ENCODE measurements at regions not wholly inside any gene's neighbourhood (a gene's known extent, or its start where the extent isn't known, plus 50 kb on each side); places are given as distances from the start of the nearest gene placed in this dataset.

DNA sequence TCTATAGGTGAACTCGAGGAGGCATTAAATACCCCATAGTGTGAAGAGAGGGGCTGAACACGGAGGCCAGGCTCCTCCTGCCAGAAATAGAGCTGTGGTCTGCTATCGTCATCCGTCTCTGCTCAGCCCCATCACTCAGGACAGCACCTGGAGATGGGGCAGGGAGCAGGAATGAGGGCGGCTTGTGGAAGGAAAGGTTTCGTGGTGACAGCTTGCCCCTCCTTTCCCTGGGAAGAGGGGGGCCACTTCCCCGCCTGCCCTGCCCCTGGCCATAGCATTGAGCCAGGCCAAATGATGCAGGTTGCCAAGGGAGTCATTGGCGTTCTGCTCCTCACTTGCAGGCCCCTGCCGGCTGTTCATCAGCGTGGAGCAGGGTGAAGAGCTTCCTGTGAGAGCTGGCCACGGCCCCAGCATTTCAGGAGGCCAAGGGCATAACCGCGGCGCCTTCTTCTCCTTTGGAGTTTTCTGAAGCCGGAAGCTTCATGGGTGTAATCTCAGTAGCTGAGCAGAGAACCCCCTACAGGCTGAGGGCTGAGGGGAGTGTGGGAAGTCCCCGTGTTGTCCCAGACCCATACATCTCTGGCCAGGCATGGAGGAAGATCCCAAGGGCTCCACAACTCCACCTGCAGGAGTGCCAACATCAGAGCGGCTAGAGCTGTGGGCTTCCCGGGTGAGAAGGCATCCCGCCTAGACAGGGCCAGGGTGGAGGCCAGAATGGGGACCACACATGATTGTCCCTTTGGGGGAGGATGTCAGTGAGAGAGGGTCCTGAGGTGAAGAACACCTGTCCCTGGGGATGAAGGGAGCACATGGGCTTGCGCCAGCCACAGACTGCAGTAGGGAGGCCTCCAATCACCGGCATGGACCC is 112.5 kb upstream of the GLI2 start:
- TF ChIP-seq, protein P1, sequence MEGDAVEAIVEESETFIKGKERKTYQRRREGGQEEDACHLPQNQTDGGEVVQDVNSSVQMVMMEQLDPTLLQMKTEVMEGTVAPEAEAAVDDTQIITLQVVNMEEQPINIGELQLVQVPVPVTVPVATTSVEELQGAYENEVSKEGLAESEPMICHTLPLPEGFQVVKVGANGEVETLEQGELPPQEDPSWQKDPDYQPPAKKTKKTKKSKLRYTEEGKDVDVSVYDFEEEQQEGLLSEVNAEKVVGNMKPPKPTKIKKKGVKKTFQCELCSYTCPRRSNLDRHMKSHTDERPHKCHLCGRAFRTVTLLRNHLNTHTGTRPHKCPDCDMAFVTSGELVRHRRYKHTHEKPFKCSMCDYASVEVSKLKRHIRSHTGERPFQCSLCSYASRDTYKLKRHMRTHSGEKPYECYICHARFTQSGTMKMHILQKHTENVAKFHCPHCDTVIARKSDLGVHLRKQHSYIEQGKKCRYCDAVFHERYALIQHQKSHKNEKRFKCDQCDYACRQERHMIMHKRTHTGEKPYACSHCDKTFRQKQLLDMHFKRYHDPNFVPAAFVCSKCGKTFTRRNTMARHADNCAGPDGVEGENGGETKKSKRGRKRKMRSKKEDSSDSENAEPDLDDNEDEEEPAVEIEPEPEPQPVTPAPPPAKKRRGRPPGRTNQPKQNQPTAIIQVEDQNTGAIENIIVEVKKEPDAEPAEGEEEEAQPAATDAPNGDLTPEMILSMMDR (conservative IDR thresholded peaks at IDR 0.05; ENCODE audit: low read depth, low read length), result no peak
- TF ChIP-seq EZH2 (IDR thresholded peaks at IDR 0.05; ENCODE audit: borderline replicate concordance, low read depth, low read length, poor library complexity, severe bottlenecking), result no peak
